GM23338 (cell line): ENCODE measurements at regions not wholly inside any gene's neighbourhood (a gene's known extent, or its start where the extent isn't known, plus 50 kb on each side); places are given as distances from the start of the nearest gene placed in this dataset.

ENCODE experiments used
- CREB1 ChIP-seq: fragments of 250-450 bp; sonication (Bioruptor Pico); IDR thresholded peaks from 2 replicates; pipeline ENCODE4 v1.5.0; 2020; ENCODE audit warnings: low read depth, mild to moderate bottlenecking, moderate library complexity
- CTCF ChIP-seq, 2 experiments: fragments of 200-600 bp in 1 of 2; sonication (generic) in 1 of 2; conservative IDR thresholded peaks; 2 replicates each; pipeline versions ENCODE4 v1.5.1 to v1.6.1; 2016 to 2017; ENCODE audit warnings: antibody characterized with exemption in 2 of 2, low read depth in 2 of 2, mild to moderate bottlenecking in 2 of 2, moderate library complexity in 1 of 2
- ETS1 ChIP-seq: IDR thresholded peaks from 2 replicates; pipeline ENCODE4 v1.6.1; 2016; ENCODE audit warnings: antibody characterized with exemption
- EZH2 ChIP-seq: fragments of 200-600 bp; sonication (generic); IDR thresholded peaks from one replicate; pipeline ENCODE4 v1.8.0; 2017; ENCODE audit warnings: antibody characterized with exemption, mild to moderate bottlenecking, low read depth; ENCODE audit not compliant: unreplicated experiment
- EZH2phosphoT487 ChIP-seq: fragments of 200-600 bp; sonication (generic); IDR thresholded peaks from one replicate; pipeline ENCODE4 v1.8.1; 2018; ENCODE audit warnings: antibody characterized with exemption; ENCODE audit not compliant: unreplicated experiment
- JUNB ChIP-seq: IDR thresholded peaks from one replicate; pipeline ENCODE4 v1.6.1; 2016; ENCODE audit warnings: antibody characterized with exemption; ENCODE audit not compliant: unreplicated experiment
- NANOG ChIP-seq: IDR thresholded peaks from 2 replicates; pipeline ENCODE4 v1.6.1; 2016; ENCODE audit warnings: antibody characterized with exemption, borderline replicate concordance
- POLR2AphosphoS5 ChIP-seq: IDR thresholded peaks from 2 replicates; pipeline ENCODE4 v1.6.1; 2016; ENCODE audit warnings: antibody characterized with exemption, low read depth
- REST ChIP-seq: IDR thresholded peaks from one replicate; pipeline ENCODE4 v1.6.1; 2018; ENCODE audit warnings: antibody characterized with exemption; ENCODE audit not compliant: unreplicated experiment
- STAT1 ChIP-seq: IDR thresholded peaks from one replicate; pipeline ENCODE4 v1.6.1; 2016; ENCODE audit warnings: antibody characterized with exemption; ENCODE audit not compliant: unreplicated experiment
- ZNF114 ChIP-seq: fragments of 250-450 bp; sonication (Bioruptor Pico); IDR thresholded peaks from 2 replicates; pipeline ENCODE4 v1.5.0; 2020; ENCODE audit warnings: mild to moderate bottlenecking, moderate library complexity
- ZNF331 ChIP-seq: fragments of 250-450 bp; sonication (Bioruptor Pico); IDR thresholded peaks from 2 replicates; pipeline ENCODE4 v1.5.0; 2020; ENCODE audit warnings: low read depth, mild to moderate bottlenecking, moderate library complexity
- ZNF462 ChIP-seq: fragments of 250-450 bp; sonication (Bioruptor Pico); IDR thresholded peaks from 2 replicates; pipeline ENCODE4 v1.5.0; 2020; ENCODE audit warnings: mild to moderate bottlenecking, moderate library complexity

- TF ChIP-seq EZH2, result no peak
- no peak for TF ChIP-seq CTCF (conservative IDR thresholded peaks at IDR 0.05; ENCODE audit: low read depth in 2 of 2)
- no peak for TF ChIP-seq CREB1 (CRISPR knock-in tag)
- no peak for TF ChIP-seq EZH2phosphoT487
- no peak for TF ChIP-seq NANOG
- TF ChIP-seq POLR2AphosphoS5, result no peak
- TF ChIP-seq STAT1, result no peak
- no peak for TF ChIP-seq REST
- no peak for TF ChIP-seq ETS1
- TF ChIP-seq ZNF114, result no peak
- TF ChIP-seq JUNB, result no peak
- TF ChIP-seq ZNF331, result no peak
- TF ChIP-seq ZNF462 (CRISPR knock-in tag), result no peak
These were observed 678.3 kb downstream of the RERGL start for GRCh38 chr12:17411662-17412061.
